ENCODE measurements at regions not wholly inside any gene's neighbourhood (a gene's known extent, or its start where the extent isn't known, plus 50 kb on each side); places are given as distances from the start of the nearest gene placed in this dataset.

DNA sequence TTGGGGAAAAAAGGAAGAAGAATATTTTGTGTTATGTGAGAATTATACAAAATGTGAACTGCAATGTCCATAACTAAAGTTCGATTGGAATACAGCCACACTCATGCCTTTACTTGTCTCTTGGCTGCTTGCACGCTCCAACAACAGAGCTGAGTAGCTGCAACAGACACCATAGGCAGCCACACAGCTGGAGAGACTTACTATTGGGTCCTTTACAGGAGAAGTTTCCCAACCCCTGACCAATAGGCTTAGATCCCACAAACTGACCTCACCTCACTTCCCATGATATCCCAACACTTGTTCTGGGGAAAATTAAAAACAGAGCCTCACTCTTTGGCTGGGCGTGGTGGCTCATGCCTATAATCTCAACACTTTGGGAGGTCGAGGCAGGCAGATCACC lies 213.8 kb downstream of the SH3BP4 start:
- no peak for DNase-seq
- no peak overlapping the region for H3K9ac ChIP-seq (ENCODE audit: low read length)
- H4K20me1 ChIP-seq (ENCODE audit: insufficient read depth, low read length), result no peaks in the 10 kb centered on the region
- no peaks in the 10 kb centered on the region for H3F3A ChIP-seq (ENCODE audit: insufficient read depth, low read length)
- no peak overlapping the region for H3K4me2 ChIP-seq (ENCODE audit: low read depth, low read length)
- no peaks in the 10 kb centered on the region for H3K79me2 ChIP-seq (ENCODE audit: low read length)
- H3K27me3 ChIP-seq (replicated peaks; ENCODE audit: insufficient read depth, low read length), result no peaks in the 10 kb centered on the region
- no peak overlapping the region for H3K27ac ChIP-seq (ENCODE audit: low read length)
- H3K9me3 ChIP-seq (replicated peaks; ENCODE audit: insufficient read depth, low read length), result no peaks in the 10 kb centered on the region
- no peaks in the 10 kb centered on the region for H3K9me2 ChIP-seq (replicated peaks; ENCODE audit: insufficient read depth, low read length)
- H2AFZ ChIP-seq (ENCODE audit: low read length), result no peak overlapping the region
- H3K36me3 ChIP-seq (replicated peaks; ENCODE audit: insufficient read depth, low read length), result no peaks in the 10 kb centered on the region
- no peak overlapping the region for H3K4me3 ChIP-seq (ENCODE audit: low read length)
- H3K4me1 ChIP-seq (ENCODE audit: low read length), result no peaks in the 10 kb centered on the region
- TF ChIP-seq, protein P1, sequence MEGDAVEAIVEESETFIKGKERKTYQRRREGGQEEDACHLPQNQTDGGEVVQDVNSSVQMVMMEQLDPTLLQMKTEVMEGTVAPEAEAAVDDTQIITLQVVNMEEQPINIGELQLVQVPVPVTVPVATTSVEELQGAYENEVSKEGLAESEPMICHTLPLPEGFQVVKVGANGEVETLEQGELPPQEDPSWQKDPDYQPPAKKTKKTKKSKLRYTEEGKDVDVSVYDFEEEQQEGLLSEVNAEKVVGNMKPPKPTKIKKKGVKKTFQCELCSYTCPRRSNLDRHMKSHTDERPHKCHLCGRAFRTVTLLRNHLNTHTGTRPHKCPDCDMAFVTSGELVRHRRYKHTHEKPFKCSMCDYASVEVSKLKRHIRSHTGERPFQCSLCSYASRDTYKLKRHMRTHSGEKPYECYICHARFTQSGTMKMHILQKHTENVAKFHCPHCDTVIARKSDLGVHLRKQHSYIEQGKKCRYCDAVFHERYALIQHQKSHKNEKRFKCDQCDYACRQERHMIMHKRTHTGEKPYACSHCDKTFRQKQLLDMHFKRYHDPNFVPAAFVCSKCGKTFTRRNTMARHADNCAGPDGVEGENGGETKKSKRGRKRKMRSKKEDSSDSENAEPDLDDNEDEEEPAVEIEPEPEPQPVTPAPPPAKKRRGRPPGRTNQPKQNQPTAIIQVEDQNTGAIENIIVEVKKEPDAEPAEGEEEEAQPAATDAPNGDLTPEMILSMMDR (IDR thresholded peaks at IDR 0.05; ENCODE audit: low read length), result no peak
- TF ChIP-seq EZH2 (optimal IDR thresholded peaks at IDR 0.05; ENCODE audit: low read depth, low read length), result no peak

DNA sequence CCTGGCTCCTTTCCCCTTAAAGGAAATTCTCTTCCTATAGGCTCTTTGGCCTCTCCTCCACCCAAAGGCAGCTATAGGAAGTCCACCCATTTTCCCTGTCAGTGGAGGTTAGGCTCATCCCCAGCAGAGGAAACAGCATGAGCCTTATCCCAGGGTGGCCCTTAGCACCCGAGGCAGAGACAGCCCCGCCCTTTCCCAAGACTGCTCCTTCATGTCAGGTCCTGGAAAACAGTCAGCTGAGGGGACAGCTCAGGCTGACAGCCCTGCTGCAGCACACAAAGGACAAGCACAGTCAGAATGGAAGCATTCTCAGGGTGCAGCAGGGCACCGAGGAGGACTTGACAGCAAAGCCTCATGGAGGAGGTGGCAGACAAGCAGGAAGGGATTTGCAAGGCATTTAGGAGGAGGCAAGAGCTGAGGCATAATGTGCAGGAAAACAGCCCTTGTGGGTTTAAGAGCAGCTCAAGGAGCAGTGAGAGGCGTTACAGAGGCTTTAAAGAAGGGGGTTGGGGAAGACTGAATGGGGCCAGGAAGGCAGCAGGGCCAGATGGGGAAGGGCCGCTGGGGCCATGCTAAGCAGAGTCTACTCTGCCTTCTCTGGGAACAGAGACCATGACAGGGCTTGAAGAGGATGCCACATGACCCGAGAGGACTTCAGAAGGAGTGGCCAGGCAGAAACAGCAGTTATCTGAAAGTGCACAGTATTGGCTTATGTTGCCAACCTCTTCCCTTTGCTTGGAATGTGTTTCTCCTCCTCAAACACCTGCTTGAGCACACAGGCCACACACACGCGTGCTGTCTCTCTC lies 216.6 kb downstream of the SH3BP4 start:
- TF ChIP-seq EZH2 (optimal IDR thresholded peaks at IDR 0.05; ENCODE audit: low read depth, low read length) (no peak), EZH2phosphoT487 (IDR thresholded peaks at IDR 0.05; ENCODE audit: low read length) (no peak)
- TF ChIP-seq, protein P1 (IDR thresholded peaks at IDR 0.05; ENCODE audit: low read length), result no peak
- DNase-seq, result no peak

DNA sequence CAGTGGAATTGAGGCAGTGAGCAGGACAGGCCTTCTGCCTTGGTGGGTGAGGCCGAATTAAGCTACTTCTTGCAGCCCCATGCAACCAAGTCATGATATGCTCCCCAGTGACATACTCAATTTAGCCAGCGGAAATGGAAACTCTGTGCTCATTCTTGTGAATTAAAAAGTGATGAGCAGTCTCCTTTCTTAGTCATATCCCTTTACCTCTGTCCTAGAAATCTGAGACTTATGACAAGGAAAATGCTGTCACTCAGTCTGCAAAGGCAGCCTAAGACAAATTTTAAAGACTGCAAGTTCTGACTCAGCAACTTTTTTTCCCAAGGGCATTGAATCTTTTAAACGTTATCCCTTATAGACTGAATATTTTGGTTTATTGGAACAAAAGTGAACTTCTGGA lies 218.2 kb downstream of the SH3BP4 start:
- H3K9me3 ChIP-seq (replicated peaks; ENCODE audit: insufficient read depth, low read length), result no peaks in the 10 kb centered on the region
- H3K4me3 ChIP-seq (ENCODE audit: low read length), result no peak overlapping the region
- H3K36me3 ChIP-seq (replicated peaks; ENCODE audit: insufficient read depth, low read length), result no peaks in the 10 kb centered on the region
- H3K4me1 ChIP-seq (ENCODE audit: low read length), result no peaks in the 10 kb centered on the region
- H3F3A ChIP-seq (ENCODE audit: insufficient read depth, low read length), result no peaks in the 10 kb centered on the region
- no peaks in the 10 kb centered on the region for H3K27me3 ChIP-seq (replicated peaks; ENCODE audit: insufficient read depth, low read length)
- H3K9ac ChIP-seq (ENCODE audit: low read length), result no peak overlapping the region
- no peak for DNase-seq
- no peak overlapping the region for H2AFZ ChIP-seq (ENCODE audit: low read length)
- TF ChIP-seq EZH2phosphoT487 (IDR thresholded peaks at IDR 0.05; ENCODE audit: low read length) (no peak), EZH2 (optimal IDR thresholded peaks at IDR 0.05; ENCODE audit: low read depth, low read length) (no peak)
- TF ChIP-seq, protein P1 (IDR thresholded peaks at IDR 0.05; ENCODE audit: low read length), result no peak
- no peaks in the 10 kb centered on the region for H3K79me2 ChIP-seq (ENCODE audit: low read length)
- H3K9me2 ChIP-seq (replicated peaks; ENCODE audit: insufficient read depth, low read length), result no peaks in the 10 kb centered on the region
- no peaks in the 10 kb centered on the region for H4K20me1 ChIP-seq (ENCODE audit: insufficient read depth, low read length)
- H3K27ac ChIP-seq (ENCODE audit: low read length), result no peak overlapping the region
- no peak overlapping the region for H3K4me2 ChIP-seq (ENCODE audit: low read depth, low read length)

More for the DNA sequence above, 216.6 kb downstream of the SH3BP4 start:
- no peaks in the 10 kb centered on the region for H3K27me3 ChIP-seq (replicated peaks; ENCODE audit: insufficient read depth, low read length)
- no peaks in the 10 kb centered on the region for H3K4me1 ChIP-seq (ENCODE audit: low read length)
- H3K9me2 ChIP-seq (replicated peaks; ENCODE audit: insufficient read depth, low read length), result no peaks in the 10 kb centered on the region
- no peak overlapping the region for H3K4me2 ChIP-seq (ENCODE audit: low read depth, low read length)
- no peak overlapping the region for H3K9ac ChIP-seq (ENCODE audit: low read length)
- H3F3A ChIP-seq (ENCODE audit: insufficient read depth, low read length), result no peaks in the 10 kb centered on the region
- H3K4me3 ChIP-seq (ENCODE audit: low read length), result no peak overlapping the region
- no peaks in the 10 kb centered on the region for H3K79me2 ChIP-seq (ENCODE audit: low read length)
- no peaks in the 10 kb centered on the region for H3K36me3 ChIP-seq (replicated peaks; ENCODE audit: insufficient read depth, low read length)
- H4K20me1 ChIP-seq (ENCODE audit: insufficient read depth, low read length), result no peaks in the 10 kb centered on the region
- no peak overlapping the region for H3K27ac ChIP-seq (ENCODE audit: low read length)
- H2AFZ ChIP-seq (ENCODE audit: low read length), result no peak overlapping the region
- H3K9me3 ChIP-seq (replicated peaks; ENCODE audit: insufficient read depth, low read length), result no peaks in the 10 kb centered on the region

Data from MM.1S (cell line).